ENCODE measurements at regions not wholly inside any gene's neighbourhood (a gene's known extent, or its start where the extent isn't known, plus 50 kb on each side); places are given as distances from the start of the nearest gene placed in this dataset.

GRCh38 chr13:80094526-80094925, 246.4 kb downstream of the SPRY2 start:
- Histone ChIP-seq H4K20me1 (ENCODE audit: control insufficient read depth, insufficient read depth) (no peaks in the 10 kb centered on the region), H3K9ac (ENCODE audit: control insufficient read depth, insufficient read depth, low read length) (no peak overlapping the region), H3K27me3 (replicated peaks in 1 of 2; ENCODE audit: control insufficient read depth in 2 of 2, insufficient read depth in 2 of 2, low read length in 1 of 2) (no peaks in the 10 kb centered on the region), H3K4me1 (ENCODE audit: control insufficient read depth, insufficient read depth, low read length) (no peaks in the 10 kb centered on the region), H3K36me3 (ENCODE audit: control insufficient read depth in 2 of 2, insufficient read depth in 2 of 2, low read length in 1 of 2) (no peaks in the 10 kb centered on the region), H2AFZ (ENCODE audit: control insufficient read depth, low read depth, low read length) (no peak overlapping the region), H3K79me2 (ENCODE audit: control insufficient read depth, insufficient read depth, low read length) (no peaks in the 10 kb centered on the region), H3K4me3 (no peak overlapping the region), H3K27ac (ENCODE audit: control insufficient read depth, insufficient read depth) (no peak overlapping the region), H3K4me2 (ENCODE audit: control insufficient read depth, insufficient read depth) (no peak overlapping the region), H3K9me3 (replicated peaks; ENCODE audit: control insufficient read depth, insufficient read depth, low read length) (no peaks in the 10 kb centered on the region)
- CTCF ChIA-PET = no interaction called here
- ATAC-seq = no peak
- TF ChIP-seq E4F1 (IDR thresholded peaks at IDR 0.05; ENCODE audit: borderline replicate concordance, partially characterized antibody) = no peak
- no peak for TF ChIP-seq MTA2 (IDR thresholded peaks at IDR 0.05; ENCODE audit: low read depth)
- TF ChIP-seq NR2F1 (conservative IDR thresholded peaks at IDR 0.05) = no peak
- TF ChIP-seq, protein P1, sequence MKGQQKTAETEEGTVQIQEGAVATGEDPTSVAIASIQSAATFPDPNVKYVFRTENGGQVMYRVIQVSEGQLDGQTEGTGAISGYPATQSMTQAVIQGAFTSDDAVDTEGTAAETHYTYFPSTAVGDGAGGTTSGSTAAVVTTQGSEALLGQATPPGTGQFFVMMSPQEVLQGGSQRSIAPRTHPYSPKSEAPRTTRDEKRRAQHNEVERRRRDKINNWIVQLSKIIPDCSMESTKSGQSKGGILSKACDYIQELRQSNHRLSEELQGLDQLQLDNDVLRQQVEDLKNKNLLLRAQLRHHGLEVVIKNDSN (IDR thresholded peaks at IDR 0.05; ENCODE audit: borderline replicate concordance, extremely low read length, insufficient read depth, low read depth, low read length) = no peak
- no peak for TF ChIP-seq ESRRA (IDR thresholded peaks at IDR 0.05; ENCODE audit: low read length)
- no peak for TF ChIP-seq GABPA (IDR thresholded peaks at IDR 0.05; ENCODE audit: low read depth)
- no peak for TF ChIP-seq DPF2 (IDR thresholded peaks at IDR 0.05)
- TF ChIP-seq MLLT1 (IDR thresholded peaks at IDR 0.05) = no peak
- TF ChIP-seq BHLHE40 (IDR thresholded peaks at IDR 0.05; ENCODE audit: borderline replicate concordance in 1 of 2, low read depth in 2 of 2, low read length in 1 of 2) = no peak
- TF ChIP-seq RELA (IDR thresholded peaks at IDR 0.05; ENCODE audit: borderline replicate concordance, partially characterized antibody) = no peak
- TF ChIP-seq SREBF2 (IDR thresholded peaks at IDR 0.05; ENCODE audit: low read length) = no peak
- no peak for TF ChIP-seq NFIC (IDR thresholded peaks at IDR 0.05; ENCODE audit: low read depth, low read length)
- RAD21 ChIA-PET (ENCODE audit: unreplicated experiment) = no interaction called here
- no peak for DNase-seq (ENCODE audit: low read depth, low spot score)
- POLR2A ChIA-PET = no interaction called here
- in situ Hi-C loops (cut with MboI) (no loop called here), intact Hi-C loops (cut with micrococcal nuclease; ENCODE audit: unreplicated experiment) (no loop called here)
- BruUV-seq (replicated peaks) = no TSS peak
- WGBS (ENCODE audit: insufficient coverage, insufficient replicate concordance, low lambda C conversion rate, missing lambda C conversion rate) = 50% methylated on average over 1 of the region's 1 CpG
- SMC1A ChIA-PET (ENCODE audit: uncharacterized antibody, unreplicated experiment) = no interaction called here
- FAIRE-seq = no peak

All from GM12878 (cell line).